B cell (primary cell): ENCODE measurements at regions not wholly inside any gene's neighbourhood (a gene's known extent, or its start where the extent isn't known, plus 50 kb on each side); places are given as distances from the start of the nearest gene placed in this dataset.

Experiments
- CTCF ChIP-seq: fragments of 200-600 bp; IDR thresholded peaks from one replicate; pipeline ENCODE4 v1.8.0; 2022; ENCODE audit warnings: antibody characterized with exemption, mild to moderate bottlenecking
- EZH2 ChIP-seq: IDR thresholded peaks from 2 replicates; pipeline ENCODE4 v1.6.1; 2012; ENCODE audit warnings: borderline replicate concordance, low read depth, mild to moderate bottlenecking, moderate library complexity, low read length; ENCODE audit not compliant: insufficient read depth, poor library complexity, severe bottlenecking

GRCh38 chr3:22371607-22372291, 620.7 kb upstream of the ZNF385D start:
- TF ChIP-seq CTCF = no peak
- TF ChIP-seq EZH2 = no peak
